ENCODE measurements at regions not wholly inside any gene's neighbourhood (a gene's known extent, or its start where the extent isn't known, plus 50 kb on each side); places are given as distances from the start of the nearest gene placed in this dataset.

DNA sequence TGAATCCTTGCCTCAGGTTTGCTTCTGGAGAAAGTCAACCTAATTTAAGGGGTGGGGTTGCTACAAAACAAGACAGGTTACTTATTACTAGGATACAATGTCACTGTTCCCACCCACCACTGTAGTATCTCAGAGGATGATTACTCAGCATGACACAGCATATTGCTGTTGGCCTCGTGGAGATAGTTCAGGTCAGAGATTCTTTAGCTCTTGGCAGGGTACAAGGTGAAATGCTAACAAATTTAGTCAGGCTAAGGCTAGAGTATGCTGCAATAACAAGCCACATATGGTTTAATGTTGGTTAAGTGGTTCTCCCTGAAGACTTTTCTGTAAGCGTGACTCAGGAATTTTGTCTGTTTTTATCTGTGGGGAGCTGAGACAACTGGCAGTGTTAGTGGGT, 161.8 kb downstream of the EDEM1 start:
- no peak for TF ChIP-seq GATA2 (IDR thresholded peaks at IDR 0.05; ENCODE audit: low read depth, low read length)
- TF ChIP-seq GATA3 (IDR thresholded peaks at IDR 0.05; ENCODE audit: low read depth, low read length): no peak

DNA sequence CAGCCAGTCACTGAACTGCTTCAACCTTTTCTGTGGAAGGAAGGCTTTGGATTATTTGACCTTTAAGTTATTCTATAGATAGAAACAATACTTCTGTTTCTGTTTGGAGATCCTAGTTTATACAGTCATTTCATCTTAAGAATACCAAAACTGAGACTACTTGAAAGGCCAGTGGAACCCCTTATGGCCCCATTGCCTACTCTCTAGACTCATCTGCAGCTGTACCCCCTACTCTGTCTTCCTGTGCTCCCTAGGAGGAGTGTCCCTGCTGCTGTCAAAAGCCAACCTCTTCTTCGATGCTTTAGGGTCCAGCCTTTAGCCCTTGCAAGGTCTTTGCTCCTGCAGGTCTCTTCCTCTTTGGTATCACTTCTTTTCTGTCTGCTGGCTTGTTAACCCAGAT, 169.6 kb downstream of the EDEM1 start:
- TF ChIP-seq GATA2 (IDR thresholded peaks at IDR 0.05; ENCODE audit: low read depth, low read length): no peak
- no peak for TF ChIP-seq GATA3 (IDR thresholded peaks at IDR 0.05; ENCODE audit: low read depth, low read length)

DNA sequence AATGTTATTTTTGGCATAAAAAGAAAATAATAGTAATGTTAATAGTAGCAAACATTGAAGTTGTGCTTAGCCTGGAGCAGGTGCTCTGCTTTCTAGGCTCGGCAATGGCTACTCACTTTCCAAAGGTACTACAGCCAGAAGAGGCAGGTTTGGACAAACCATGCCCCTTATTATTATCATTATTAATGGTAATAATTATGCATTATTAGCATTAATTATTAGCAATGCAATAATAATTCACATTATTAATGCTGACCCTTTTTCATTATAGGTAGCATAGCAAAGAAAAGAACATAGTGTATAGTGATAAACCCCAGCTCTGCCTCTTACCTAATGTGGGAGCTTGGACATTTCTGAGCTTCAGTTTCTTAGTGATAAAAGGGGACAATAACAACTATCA, 171.4 kb downstream of the EDEM1 start:
- no peak for TF ChIP-seq GATA3 (IDR thresholded peaks at IDR 0.05; ENCODE audit: low read depth, low read length)
- TF ChIP-seq GATA2 (IDR thresholded peaks at IDR 0.05; ENCODE audit: low read depth, low read length): no peak

DNA sequence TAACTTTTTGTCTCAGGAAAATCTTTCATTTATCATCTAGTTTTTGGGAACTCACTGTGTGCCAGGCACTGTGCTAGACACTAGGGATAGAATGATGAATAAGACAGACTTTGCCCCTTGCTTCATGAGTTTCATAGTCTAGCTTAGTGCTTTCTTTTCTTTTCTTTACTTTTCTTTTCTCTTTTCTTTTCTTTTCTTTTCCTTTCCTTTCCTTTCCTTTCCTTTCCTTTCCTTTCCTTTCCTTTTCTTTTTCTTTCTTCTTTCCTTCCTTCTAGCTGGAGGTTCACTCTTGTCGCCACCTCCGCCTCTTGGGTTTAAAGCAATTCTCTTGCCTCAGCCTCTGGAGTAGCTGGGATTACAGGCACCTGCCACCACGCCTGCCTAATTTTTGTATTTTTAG, 172.9 kb downstream of the EDEM1 start:
- TF ChIP-seq GATA3 (IDR thresholded peaks at IDR 0.05; ENCODE audit: low read depth, low read length): no peak
- TF ChIP-seq GATA2 (IDR thresholded peaks at IDR 0.05; ENCODE audit: low read depth, low read length): no peak

DNA sequence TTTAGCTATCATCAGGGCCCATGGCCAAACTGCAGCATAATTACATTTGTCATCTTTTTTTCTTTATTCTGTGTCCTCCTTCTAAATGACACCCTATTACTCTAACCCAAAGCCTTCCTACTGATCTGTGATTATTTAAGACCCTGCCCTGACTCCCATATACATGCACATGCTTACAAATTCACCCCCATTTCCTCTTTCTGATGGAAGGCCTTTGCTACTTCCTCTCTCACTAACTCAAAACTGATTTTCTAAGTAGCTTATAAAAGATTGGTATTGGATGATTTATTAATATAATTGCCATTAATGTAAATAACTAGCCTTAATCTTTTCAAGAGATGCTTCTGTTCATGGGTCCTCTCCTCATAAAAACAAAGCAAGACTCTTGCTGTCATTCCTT, 179.2 kb downstream of the EDEM1 start:
- TF ChIP-seq GATA3 (IDR thresholded peaks at IDR 0.05; ENCODE audit: low read depth, low read length) (no peak), GATA2 (IDR thresholded peaks at IDR 0.05; ENCODE audit: low read depth, low read length) (no peak)

DNA sequence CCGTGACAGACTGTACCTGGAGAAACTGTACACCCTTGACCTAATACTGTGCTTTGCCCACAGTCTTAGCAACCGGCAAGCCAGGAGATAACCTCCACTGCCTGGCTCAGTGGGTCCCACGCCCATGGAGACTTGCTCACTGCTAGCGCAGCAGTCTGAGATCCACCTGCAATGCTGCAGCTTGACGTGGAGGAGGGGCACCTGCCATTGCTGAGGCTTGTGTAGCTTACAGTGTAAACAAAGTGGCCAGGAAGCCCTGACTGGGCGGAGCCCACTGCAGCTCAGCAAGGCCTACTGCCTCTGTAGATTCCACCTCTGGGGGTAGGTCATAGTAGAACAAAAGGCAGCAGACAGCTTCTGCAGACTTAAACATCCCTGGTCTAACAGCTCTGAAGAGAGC, 189.3 kb downstream of the EDEM1 start:
- TF ChIP-seq GATA2 (IDR thresholded peaks at IDR 0.05; ENCODE audit: low read depth, low read length): no peak
- TF ChIP-seq GATA3 (IDR thresholded peaks at IDR 0.05; ENCODE audit: low read depth, low read length): no peak

DNA sequence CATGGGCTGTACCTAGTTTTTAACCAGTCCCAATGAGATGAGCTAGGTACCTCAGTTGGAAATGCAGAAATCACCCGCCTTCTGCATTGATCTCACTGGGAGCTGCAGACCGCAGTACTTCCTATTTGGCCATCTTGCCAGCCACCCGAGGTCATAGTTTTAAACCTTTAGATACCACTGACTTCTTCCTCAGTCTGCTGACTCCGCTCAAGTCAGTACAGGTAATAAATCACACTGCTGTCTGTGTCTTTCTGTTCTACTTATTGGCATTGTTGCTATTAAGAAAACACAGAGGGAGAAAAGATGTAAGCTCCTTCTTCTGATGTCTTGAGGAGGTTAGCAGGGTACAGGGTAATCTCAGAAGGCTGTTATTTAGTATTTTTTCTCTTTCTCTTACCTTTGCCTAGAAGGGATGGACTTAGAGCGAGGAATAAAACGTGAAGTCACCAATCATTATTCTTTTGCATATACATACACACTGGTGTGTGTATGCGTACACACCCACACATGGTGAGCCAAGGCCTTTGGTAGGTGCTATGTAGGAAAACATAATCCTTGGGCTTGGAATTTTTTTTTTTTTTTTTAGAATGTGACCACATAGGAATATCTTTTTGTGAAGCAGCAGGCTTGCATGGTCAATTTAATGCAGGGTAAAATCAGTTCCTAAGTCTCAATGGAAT, 197.2 kb downstream of the EDEM1 start:
- TF ChIP-seq GATA3 (IDR thresholded peaks at IDR 0.05; ENCODE audit: low read depth, low read length) (no peak), GATA2 (IDR thresholded peaks at IDR 0.05; ENCODE audit: low read depth, low read length) (no peak)

DNA sequence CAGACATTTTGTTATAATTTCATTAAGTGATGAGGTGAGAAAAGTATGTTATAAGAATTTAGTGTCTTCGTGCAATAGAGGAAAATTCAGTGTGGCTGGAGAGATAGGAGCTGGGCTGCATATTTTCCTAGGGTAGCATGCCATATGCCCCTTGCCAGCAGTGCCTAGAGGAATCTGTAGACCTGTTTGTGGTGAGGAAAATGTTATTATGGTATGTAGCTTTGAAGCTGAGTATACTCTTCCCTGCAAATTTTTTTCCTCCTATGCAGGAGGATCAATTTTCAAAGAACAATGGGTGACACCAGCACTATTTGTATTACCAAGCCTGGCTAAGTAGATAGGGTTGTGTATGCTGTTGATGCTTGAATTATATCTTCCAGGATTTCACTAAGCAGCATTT, 200.6 kb downstream of the EDEM1 start:
- no peak for TF ChIP-seq GATA3 (IDR thresholded peaks at IDR 0.05; ENCODE audit: low read depth, low read length)
- TF ChIP-seq GATA2 (IDR thresholded peaks at IDR 0.05; ENCODE audit: low read depth, low read length): no peak

DNA sequence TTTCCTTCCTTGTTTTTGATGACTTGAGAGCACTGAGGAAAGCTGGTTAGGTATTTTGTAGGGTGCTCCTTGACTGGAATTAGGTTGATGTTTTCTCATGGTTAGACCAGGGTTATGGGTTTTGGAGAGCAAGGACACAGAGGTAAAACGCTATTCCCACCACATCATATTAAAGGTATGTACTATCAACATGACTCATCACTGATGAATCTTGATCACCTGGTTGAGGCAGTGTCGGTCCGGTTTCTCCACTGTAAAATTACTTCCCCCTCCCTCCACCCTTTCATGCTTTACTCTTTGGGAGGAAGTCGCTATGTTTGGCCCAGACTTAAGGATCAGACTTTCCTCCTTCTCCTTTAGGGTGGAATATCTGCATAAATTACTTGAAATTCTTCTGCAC, 201.6 kb downstream of the EDEM1 start:
- TF ChIP-seq GATA2 (IDR thresholded peaks at IDR 0.05; ENCODE audit: low read depth, low read length) (no peak), GATA3 (IDR thresholded peaks at IDR 0.05; ENCODE audit: low read depth, low read length) (no peak)

DNA sequence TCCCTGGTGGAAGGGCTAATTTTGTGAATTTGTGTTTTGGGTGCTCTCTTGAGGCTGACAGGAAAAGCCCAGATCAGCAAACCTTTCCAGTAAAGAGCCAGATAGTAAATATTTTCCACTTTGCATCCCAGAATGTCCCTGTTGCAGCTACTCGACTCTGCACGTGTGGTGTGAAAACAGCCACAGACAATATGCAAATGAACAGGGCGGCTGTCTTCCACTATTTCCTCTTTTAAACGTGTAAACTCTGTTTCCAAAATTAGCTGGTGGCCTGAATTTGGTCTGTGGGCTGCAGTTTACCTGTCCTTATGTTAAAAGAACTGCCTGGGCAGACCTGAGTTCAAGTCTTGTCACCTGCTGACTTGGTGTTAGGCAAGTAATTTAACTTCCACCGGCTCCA, 202.7 kb downstream of the EDEM1 start:
- TF ChIP-seq GATA2 (IDR thresholded peaks at IDR 0.05; ENCODE audit: low read depth, low read length) (no peak), GATA3 (IDR thresholded peaks at IDR 0.05; ENCODE audit: low read depth, low read length) (no peak)

DNA sequence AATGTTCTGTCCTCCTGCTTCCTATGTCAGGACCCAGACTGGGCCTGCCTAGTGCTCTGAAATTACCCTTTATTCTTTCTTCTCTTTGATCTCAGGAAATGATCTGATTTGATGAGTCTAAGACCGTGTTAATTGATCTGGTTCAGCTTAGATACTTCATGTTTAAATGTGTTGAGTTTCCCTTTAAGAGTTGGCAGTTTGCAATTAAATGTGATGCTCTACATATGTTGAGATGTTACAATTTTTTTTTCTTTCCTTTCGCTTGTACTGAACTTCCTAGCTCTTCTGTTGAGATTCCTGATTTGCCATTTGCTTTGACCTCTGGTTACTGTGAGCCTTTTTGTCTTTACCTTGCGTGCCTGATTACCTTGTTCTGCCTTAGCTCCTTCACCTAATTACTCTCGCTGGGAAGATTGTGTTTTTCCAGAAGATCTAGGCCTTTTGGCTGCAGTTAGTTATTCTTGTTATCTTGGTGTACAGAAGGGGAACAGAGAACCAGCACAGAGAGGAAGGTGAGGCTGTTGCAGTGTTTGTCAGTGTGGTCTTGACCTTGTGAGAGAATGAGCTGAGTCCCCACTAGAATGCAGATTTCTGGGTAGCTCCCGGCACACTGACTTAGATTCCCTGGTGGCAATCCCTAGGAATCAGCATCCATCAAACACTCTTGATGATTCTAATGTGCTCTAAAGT, 203.6 kb downstream of the EDEM1 start:
- TF ChIP-seq GATA2 (IDR thresholded peaks at IDR 0.05; ENCODE audit: low read depth, low read length) (no peak), GATA3 (IDR thresholded peaks at IDR 0.05; ENCODE audit: low read depth, low read length) (no peak)

DNA sequence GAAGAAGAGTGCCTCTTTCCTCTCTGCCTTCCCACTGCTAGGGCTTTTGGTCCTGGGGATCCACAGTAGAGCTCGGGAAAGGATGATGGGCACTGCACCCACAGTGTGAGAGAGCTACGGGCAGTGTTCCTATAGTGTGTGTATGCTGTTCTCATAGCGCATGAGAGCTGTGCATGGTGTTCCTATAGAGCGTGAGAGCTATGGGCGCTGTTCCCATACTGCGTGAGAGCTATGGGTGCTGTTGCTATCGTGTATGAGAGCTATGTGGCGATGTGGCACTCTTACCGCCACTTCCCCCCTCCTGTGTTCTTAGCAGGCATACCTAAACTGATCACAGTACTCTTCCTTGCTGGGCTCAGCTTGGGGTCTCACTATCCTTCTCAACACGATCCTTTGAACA, 213.5 kb downstream of the EDEM1 start:
- TF ChIP-seq GATA2 (IDR thresholded peaks at IDR 0.05; ENCODE audit: low read depth, low read length) (no peak), GATA3 (IDR thresholded peaks at IDR 0.05; ENCODE audit: low read depth, low read length) (no peak)

DNA sequence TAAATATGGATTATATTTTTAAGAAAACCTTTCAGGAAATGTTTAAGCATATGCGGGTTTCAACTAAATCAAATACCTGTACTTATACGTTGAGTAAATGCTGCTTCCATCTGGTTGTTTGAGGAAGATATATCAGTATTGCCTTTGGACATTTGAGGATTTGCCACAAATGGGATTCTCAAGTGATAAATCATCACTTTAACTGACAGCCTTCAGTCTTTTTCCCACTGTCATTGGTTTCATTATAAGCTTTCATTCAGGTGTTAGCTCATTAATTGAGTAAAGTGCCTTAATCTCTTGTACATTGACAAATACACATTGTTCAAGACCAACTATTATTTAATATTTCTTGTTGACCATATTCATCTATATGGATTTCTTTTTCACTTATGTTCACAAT, 217.2 kb downstream of the EDEM1 start:
- no peak for TF ChIP-seq GATA2 (IDR thresholded peaks at IDR 0.05; ENCODE audit: low read depth, low read length)
- no peak for TF ChIP-seq GATA3 (IDR thresholded peaks at IDR 0.05; ENCODE audit: low read depth, low read length)

DNA sequence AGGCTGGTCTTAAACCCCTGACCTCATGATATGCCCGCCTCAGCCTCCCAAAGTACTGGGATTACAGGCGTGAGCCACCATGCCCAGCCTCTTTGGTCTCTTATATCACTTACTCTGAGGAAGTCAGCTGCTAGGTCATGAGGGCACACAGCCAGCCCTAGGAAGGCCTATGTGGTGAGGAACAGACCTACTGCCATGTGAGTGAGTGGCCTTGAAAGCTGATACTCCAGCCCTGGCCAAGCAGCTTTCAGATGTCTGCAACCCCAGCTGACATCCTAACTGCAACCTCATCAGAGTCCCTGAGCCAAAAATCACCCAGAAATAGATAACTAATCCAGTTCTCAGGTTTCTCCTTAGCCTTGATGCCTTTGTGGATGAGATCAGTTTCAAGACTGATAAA, 224.3 kb downstream of the EDEM1 start:
- TF ChIP-seq GATA2 (IDR thresholded peaks at IDR 0.05; ENCODE audit: low read depth, low read length) (no peak), GATA3 (IDR thresholded peaks at IDR 0.05; ENCODE audit: low read depth, low read length) (no peak)

DNA sequence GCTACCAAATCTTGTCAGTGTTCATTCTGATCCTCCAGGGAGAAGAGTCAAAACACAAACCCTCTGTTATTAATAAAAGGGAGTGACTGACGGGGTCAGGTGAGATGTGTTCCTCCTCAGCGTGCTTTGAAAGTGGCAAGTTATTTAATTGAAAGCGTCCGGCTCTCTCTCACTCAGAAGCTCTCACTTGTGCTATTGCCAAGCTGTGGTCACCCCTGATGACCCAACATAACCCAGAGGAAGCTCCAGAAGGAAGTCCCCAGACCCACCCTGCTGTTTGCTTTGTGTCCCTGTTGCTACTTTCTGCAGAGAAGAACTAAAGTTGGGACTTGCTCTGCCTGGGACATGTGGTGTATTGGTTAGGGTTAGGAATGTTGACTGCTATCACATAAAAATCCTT, 235.6 kb downstream of the EDEM1 start:
- TF ChIP-seq GATA3 (IDR thresholded peaks at IDR 0.05; ENCODE audit: low read depth, low read length) (no peak), GATA2 (IDR thresholded peaks at IDR 0.05; ENCODE audit: low read depth, low read length) (no peak)
